Adrenal gland (tissue), 5 donors: ENCODE measurements at regions not wholly inside any gene's neighbourhood (a gene's known extent, or its start where the extent isn't known, plus 50 kb on each side); places are given as distances from the start of the nearest gene placed in this dataset.

Experiments used
- POLR2A ChIP-seq, 2 donors: fragments of 450-650 bp; IDR thresholded peaks; one replicate each; pipeline ENCODE4 v1.6.1; 2017; ENCODE audit warnings: antibody characterized with exemption in 2 of 2, mild to moderate bottlenecking in 2 of 2, moderate library complexity in 1 of 2
- TF ChIP-seq, protein P1 (sequence below), 6 experiments: fragments of 450-650 bp in 4 of 6; fragments of 200-600 bp in 2 of 6; sonication (generic) in 1 of 6; IDR thresholded peaks; 1 replicate in 5 of 6; 2 replicates in 1 of 6; pipeline versions ENCODE4 v1.5.1 to v1.8.0; 2016 to 2021; ENCODE audit warnings: antibody characterized with exemption in 6 of 6, mild to moderate bottlenecking in 2 of 6, moderate library complexity in 1 of 6
- donor health status: DM: no; HTN: no; CAD: no.

DNA sequence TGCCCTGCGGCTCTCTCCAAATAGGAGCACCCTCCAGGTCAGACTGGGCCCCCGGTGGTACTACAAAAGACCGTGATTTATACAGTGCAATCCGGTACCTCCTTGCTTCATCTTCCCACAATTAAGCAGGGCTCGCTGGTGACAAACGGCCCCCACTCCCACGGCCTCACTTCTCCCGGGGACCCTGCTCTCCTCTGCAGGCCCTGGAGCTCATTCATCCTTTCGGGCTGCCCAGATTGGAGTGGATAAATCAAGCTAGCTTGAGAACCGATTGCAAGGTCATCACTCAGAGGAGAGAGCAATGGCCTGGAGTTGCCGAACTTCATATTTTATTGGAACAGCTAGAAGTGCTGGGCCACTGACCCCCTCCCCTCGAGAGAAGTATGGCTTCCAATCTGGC, 193.5 kb upstream of the IRX6 start:
- TF ChIP-seq, protein P1, sequence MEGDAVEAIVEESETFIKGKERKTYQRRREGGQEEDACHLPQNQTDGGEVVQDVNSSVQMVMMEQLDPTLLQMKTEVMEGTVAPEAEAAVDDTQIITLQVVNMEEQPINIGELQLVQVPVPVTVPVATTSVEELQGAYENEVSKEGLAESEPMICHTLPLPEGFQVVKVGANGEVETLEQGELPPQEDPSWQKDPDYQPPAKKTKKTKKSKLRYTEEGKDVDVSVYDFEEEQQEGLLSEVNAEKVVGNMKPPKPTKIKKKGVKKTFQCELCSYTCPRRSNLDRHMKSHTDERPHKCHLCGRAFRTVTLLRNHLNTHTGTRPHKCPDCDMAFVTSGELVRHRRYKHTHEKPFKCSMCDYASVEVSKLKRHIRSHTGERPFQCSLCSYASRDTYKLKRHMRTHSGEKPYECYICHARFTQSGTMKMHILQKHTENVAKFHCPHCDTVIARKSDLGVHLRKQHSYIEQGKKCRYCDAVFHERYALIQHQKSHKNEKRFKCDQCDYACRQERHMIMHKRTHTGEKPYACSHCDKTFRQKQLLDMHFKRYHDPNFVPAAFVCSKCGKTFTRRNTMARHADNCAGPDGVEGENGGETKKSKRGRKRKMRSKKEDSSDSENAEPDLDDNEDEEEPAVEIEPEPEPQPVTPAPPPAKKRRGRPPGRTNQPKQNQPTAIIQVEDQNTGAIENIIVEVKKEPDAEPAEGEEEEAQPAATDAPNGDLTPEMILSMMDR (IDR thresholded peaks at IDR 0.05) = no peak
- no peak for TF ChIP-seq POLR2A (IDR thresholded peaks at IDR 0.05)
